Vagina (tissue), 2 donors: ENCODE measurements at regions not wholly inside any gene's neighbourhood (a gene's known extent, or its start where the extent isn't known, plus 50 kb on each side); places are given as distances from the start of the nearest gene placed in this dataset.

ENCODE experiments used
- POLR2AphosphoS5 ChIP-seq, 2 donors: sonication (generic); formaldehyde crosslinking; IDR thresholded peaks; one replicate each; pipeline ENCODE4 v1.9.0; 2017; ENCODE audit warnings: antibody characterized with exemption in 2 of 2, mild to moderate bottlenecking in 2 of 2, low read depth in 1 of 2; ENCODE audit not compliant: insufficient read depth in 1 of 2
- TF ChIP-seq, protein P1 (sequence below), 3 experiments: fragments of 450-650 bp in 2 of 3; fragments of 200-600 bp in 1 of 3; sonication (generic) in 1 of 3; IDR thresholded peaks; one replicate each; pipeline ENCODE4 v1.5.1; 2017 to 2019; ENCODE audit warnings: antibody characterized with exemption in 3 of 3, mild to moderate bottlenecking in 2 of 3, moderate library complexity in 2 of 3

DNA sequence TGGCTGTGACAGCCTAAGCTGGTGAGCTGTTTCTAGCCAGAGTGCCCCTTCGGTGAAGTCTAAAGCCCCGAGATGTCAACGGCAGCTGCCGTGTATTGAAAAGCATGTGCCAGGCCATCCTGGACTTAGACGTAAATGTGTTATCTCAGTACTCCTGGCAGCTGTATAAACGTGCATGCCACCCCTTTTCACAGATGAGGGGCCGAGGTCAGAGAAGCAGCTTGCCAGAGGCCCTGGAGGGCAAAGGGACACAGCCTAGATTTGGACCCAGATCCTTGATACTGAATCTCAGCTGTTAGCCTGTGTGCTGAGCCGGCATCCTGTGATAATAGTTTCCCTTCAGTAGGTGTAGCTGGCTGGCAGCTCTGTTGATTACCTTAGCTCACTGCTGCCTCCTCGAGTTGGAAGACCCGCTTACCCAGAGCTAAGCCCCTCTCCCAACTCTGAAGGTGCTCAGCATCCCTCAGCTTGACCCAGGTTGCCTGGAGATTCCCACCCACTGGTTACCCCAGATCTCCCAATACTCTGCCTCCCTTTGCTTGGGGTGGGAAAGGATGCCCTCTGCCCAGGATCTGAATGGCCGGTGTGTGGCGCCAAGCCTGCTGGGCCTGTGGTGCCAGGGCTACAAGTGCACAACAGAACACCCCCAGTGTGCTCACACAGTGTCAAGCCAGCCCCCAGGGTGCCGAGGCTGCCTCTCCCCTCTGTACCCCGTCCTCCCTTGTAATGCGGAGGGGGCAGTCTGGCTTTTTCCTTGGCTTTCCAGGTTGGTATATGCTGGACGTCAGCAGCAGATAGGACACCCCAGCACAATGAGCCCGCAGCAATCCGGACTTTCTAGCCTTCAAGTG lies 59.8 kb upstream of the WNT7B start:
- TF ChIP-seq POLR2AphosphoS5 (IDR thresholded peaks at IDR 0.05; ENCODE audit: insufficient read depth in 1 of 2, low read depth in 1 of 2), result no peak
- TF ChIP-seq, protein P1, sequence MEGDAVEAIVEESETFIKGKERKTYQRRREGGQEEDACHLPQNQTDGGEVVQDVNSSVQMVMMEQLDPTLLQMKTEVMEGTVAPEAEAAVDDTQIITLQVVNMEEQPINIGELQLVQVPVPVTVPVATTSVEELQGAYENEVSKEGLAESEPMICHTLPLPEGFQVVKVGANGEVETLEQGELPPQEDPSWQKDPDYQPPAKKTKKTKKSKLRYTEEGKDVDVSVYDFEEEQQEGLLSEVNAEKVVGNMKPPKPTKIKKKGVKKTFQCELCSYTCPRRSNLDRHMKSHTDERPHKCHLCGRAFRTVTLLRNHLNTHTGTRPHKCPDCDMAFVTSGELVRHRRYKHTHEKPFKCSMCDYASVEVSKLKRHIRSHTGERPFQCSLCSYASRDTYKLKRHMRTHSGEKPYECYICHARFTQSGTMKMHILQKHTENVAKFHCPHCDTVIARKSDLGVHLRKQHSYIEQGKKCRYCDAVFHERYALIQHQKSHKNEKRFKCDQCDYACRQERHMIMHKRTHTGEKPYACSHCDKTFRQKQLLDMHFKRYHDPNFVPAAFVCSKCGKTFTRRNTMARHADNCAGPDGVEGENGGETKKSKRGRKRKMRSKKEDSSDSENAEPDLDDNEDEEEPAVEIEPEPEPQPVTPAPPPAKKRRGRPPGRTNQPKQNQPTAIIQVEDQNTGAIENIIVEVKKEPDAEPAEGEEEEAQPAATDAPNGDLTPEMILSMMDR (IDR thresholded peaks at IDR 0.05), result no peak
